Astrocyte (in vitro differentiated cells and primary cell): ENCODE measurements at regions not wholly inside any gene's neighbourhood (a gene's known extent, or its start where the extent isn't known, plus 50 kb on each side); places are given as distances from the start of the nearest gene placed in this dataset.

ENCODE experiments used
- DNase-seq: peaks from one replicate; pipeline ENCODE4 v3.0.0-alpha.2; 2010; ENCODE audit warnings: low read depth
- FAIRE-seq: peaks from 2 replicates; lab custom pipeline; 2011; peaks lifted over from hg19 to GRCh38; lab: Jason Lieb, UNC
- H2AFZ ChIP-seq: 2 replicates; pipeline ENCODE4 v1.6.0; 2012; ENCODE audit warnings: low read depth, low read length, inconsistent platforms
- H3K27ac ChIP-seq: 2 replicates; pipeline ENCODE4 v1.5.1; 2011; ENCODE audit warnings: low read depth, low read length, inconsistent platforms
- H3K27me3 ChIP-seq: 2 replicates; pipeline ENCODE4 v1.6.0; 2011; ENCODE audit warnings: low read length, inconsistent platforms; ENCODE audit not compliant: insufficient read depth
- H3K36me3 ChIP-seq: 2 replicates; pipeline ENCODE4 v1.5.1; 2011; ENCODE audit warnings: low read length, inconsistent platforms; ENCODE audit not compliant: insufficient read depth
- H3K4me1 ChIP-seq: 2 replicates; pipeline ENCODE4 v1.5.1; 2011; ENCODE audit warnings: low read length, inconsistent platforms; ENCODE audit not compliant: insufficient read depth
- H3K4me2 ChIP-seq: 2 replicates; pipeline ENCODE4 v1.6.0; 2012; ENCODE audit warnings: low read length, inconsistent platforms
- H3K4me3 ChIP-seq: 2 replicates; pipeline ENCODE4 v1.5.1; 2011; ENCODE audit warnings: low read depth, mild to moderate bottlenecking, low read length, inconsistent platforms; ENCODE audit not compliant: insufficient read depth
- H3K79me2 ChIP-seq: 2 replicates; pipeline ENCODE4 v1.6.0; 2012; ENCODE audit warnings: mild to moderate bottlenecking, low read length, inconsistent platforms; ENCODE audit not compliant: insufficient read depth
- H3K9ac ChIP-seq: 2 replicates; pipeline ENCODE4 v1.6.0; 2012; ENCODE audit warnings: mild to moderate bottlenecking, low read length, inconsistent platforms
- H3K9me3 ChIP-seq: 2 replicates; pipeline ENCODE4 v1.5.1; 2012; ENCODE audit warnings: low read depth, mild to moderate bottlenecking, low read length, inconsistent platforms; ENCODE audit not compliant: insufficient read depth
- H4K20me1 ChIP-seq: 2 replicates; pipeline ENCODE4 v1.6.0; 2012; ENCODE audit warnings: low read length, inconsistent platforms; ENCODE audit not compliant: insufficient read depth
- H3K27ac Mint-ChIP-seq: one replicate; pipeline ENCODE4 v1.8.0; 2021; ENCODE audit warnings: mild to moderate bottlenecking, mixed read lengths; ENCODE audit not compliant: unreplicated experiment
- H3K27me3 Mint-ChIP-seq: one replicate; pipeline ENCODE4 v1.8.0; 2021; ENCODE audit warnings: low read depth, mixed read lengths; ENCODE audit not compliant: unreplicated experiment
- H3K36me3 Mint-ChIP-seq: one replicate; pipeline ENCODE4 v1.8.0; 2021; ENCODE audit warnings: low read depth, mixed read lengths; ENCODE audit not compliant: unreplicated experiment
- H3K4me1 Mint-ChIP-seq: one replicate; pipeline ENCODE4 v1.8.0; 2021; ENCODE audit warnings: low read depth, mixed read lengths; ENCODE audit not compliant: unreplicated experiment
- H3K4me3 Mint-ChIP-seq: one replicate; pipeline ENCODE4 v1.8.0; 2021; ENCODE audit warnings: mild to moderate bottlenecking, moderate library complexity, mixed read lengths; ENCODE audit not compliant: unreplicated experiment
- H3K9me3 Mint-ChIP-seq: one replicate; pipeline ENCODE4 v1.8.0; 2021; ENCODE audit warnings: mild to moderate bottlenecking, mixed read lengths; ENCODE audit not compliant: unreplicated experiment
- EZH2 ChIP-seq: IDR thresholded peaks from 2 replicates; pipeline ENCODE4 v1.6.1; 2012; ENCODE audit warnings: mild to moderate bottlenecking, low read length, inconsistent platforms; ENCODE audit not compliant: insufficient read depth
- TF ChIP-seq, protein P1 (sequence below): IDR thresholded peaks from 2 replicates; pipeline ENCODE4 v1.5.1; 2011; ENCODE audit warnings: low read depth, mild to moderate bottlenecking, inconsistent platforms, low read length, moderate library complexity; ENCODE audit not compliant: insufficient read depth

DNA sequence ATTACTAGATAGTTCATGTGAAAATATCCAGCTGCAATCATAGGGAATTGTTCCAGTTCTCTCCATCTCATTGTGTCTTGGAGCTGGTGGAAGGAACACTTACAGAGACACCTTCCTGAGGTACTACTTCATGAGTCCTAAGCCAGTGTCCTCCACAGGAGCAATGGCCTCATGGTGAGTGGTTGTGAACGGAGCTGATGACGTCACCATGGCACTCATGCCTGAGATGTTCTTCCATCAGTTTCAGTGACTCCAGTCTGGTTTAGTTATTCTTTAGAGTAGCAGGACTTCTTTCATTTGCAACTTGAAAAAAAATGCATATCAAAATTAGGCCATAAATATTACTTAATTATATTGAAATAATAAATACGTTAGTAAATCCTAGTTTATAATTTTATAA lies 418.6 kb downstream of the ZNF521 start:
- no peak overlapping the region for H3K27ac Mint-ChIP-seq
- H3K9me3 ChIP-seq = no peaks in the 10 kb centered on the region
- H3K27me3 ChIP-seq = peaks cover 3% of the 10 kb centered on the region
- H3K27me3 Mint-ChIP-seq = peaks cover 4% of the 10 kb centered on the region
- TF ChIP-seq, protein P1, sequence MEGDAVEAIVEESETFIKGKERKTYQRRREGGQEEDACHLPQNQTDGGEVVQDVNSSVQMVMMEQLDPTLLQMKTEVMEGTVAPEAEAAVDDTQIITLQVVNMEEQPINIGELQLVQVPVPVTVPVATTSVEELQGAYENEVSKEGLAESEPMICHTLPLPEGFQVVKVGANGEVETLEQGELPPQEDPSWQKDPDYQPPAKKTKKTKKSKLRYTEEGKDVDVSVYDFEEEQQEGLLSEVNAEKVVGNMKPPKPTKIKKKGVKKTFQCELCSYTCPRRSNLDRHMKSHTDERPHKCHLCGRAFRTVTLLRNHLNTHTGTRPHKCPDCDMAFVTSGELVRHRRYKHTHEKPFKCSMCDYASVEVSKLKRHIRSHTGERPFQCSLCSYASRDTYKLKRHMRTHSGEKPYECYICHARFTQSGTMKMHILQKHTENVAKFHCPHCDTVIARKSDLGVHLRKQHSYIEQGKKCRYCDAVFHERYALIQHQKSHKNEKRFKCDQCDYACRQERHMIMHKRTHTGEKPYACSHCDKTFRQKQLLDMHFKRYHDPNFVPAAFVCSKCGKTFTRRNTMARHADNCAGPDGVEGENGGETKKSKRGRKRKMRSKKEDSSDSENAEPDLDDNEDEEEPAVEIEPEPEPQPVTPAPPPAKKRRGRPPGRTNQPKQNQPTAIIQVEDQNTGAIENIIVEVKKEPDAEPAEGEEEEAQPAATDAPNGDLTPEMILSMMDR = no peak
- TF ChIP-seq EZH2 = no peak
- H3K9me3 Mint-ChIP-seq = peaks cover 6% of the 10 kb centered on the region
- no peaks in the 10 kb centered on the region for H3K79me2 ChIP-seq
- H3K9ac ChIP-seq = no peak overlapping the region
- no peak overlapping the region for H3K27ac ChIP-seq
- H3K4me3 Mint-ChIP-seq = no peak overlapping the region
- no peak overlapping the region for H2AFZ ChIP-seq
- H4K20me1 ChIP-seq = no peaks in the 10 kb centered on the region
- H3K4me1 ChIP-seq = no peaks in the 10 kb centered on the region
- peaks cover 19% of the 10 kb centered on the region for H3K4me1 Mint-ChIP-seq
- peaks cover 2% of the 10 kb centered on the region for H3K36me3 Mint-ChIP-seq
- no peak overlapping the region for H3K4me3 ChIP-seq
- no peak for FAIRE-seq
- no peak overlapping the region for H3K4me2 ChIP-seq
- no peaks in the 10 kb centered on the region for H3K36me3 ChIP-seq
- DNase-seq = no peak

DNA sequence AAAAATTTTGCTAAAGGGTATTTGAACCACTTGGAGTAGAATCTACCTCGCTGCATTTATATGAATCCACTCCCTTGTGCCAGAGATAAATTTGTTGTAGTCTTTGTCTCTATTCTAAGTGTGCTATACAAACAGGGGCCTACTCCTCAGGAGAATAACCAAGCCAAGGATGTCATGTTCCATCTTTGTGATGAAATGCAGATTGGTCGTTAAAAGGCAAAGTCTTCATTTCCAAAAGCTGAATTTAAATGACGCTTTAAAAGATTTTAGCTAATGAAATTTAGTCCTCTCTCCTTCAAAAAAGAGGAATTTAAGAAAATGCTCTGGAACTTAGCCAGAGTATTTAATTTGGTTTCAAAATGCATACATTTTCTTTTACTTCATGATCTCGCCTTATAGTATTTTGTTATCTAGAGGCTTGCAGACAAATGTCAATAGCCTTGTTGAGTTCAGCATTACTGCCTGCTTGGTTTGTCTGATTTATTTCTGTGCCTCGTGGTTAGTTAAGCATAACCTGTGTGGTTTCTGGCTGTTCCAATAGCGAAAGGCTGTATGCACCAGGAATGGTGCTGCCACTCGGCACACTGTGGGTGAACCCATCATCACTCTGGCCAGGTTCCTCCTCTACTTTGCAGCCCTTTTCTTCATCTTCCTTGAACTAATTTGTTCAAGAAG lies 417.6 kb downstream of the ZNF521 start:
- no peaks in the 10 kb centered on the region for H3K36me3 ChIP-seq
- Mint-ChIP-seq H3K4me3 (no peak overlapping the region), H3K27me3 (peaks cover 4% of the 10 kb centered on the region), H3K4me1 (peaks cover 19% of the 10 kb centered on the region), H3K27ac (no peak overlapping the region), H3K9me3 (peaks cover 6% of the 10 kb centered on the region), H3K36me3 (peaks cover 2% of the 10 kb centered on the region)
- H3K4me2 ChIP-seq = no peak overlapping the region
- H3K27ac ChIP-seq = no peak overlapping the region
- H4K20me1 ChIP-seq = no peaks in the 10 kb centered on the region
- no peak for DNase-seq
- no peak overlapping the region for H3K9ac ChIP-seq
- H3K4me3 ChIP-seq = no peak overlapping the region
- FAIRE-seq = no peak
- peaks cover 3% of the 10 kb centered on the region for H3K27me3 ChIP-seq
- TF ChIP-seq, protein P1 = no peak
- TF ChIP-seq EZH2 = no peak
- H3K79me2 ChIP-seq = no peaks in the 10 kb centered on the region
- H2AFZ ChIP-seq = no peak overlapping the region
- H3K9me3 ChIP-seq = no peaks in the 10 kb centered on the region
- no peaks in the 10 kb centered on the region for H3K4me1 ChIP-seq

DNA sequence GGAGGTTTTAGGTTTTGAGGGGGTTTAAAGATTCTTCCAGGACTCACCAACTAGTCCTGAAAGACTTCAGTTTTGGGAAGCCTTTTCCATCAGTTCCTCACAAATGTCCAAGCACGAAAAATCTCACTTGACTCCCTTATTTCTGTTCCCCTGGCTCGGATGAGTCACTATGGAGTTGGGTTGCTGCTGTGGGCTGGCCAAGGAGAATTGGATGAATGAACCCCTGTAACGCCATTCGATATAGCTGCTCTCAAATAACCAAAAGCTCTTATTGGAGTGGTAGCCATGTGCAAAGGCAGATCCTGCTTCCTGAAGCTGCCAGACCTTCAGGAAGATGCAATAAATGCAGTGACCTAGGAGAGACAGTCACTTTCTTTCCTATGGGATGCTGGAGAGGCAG lies 417.0 kb downstream of the ZNF521 start:
- H3K27ac Mint-ChIP-seq = no peak overlapping the region
- peaks cover 2% of the 10 kb centered on the region for H3K36me3 Mint-ChIP-seq
- Histone ChIP-seq H3K27ac (no peak overlapping the region), H3K4me3 (no peak overlapping the region), H4K20me1 (no peaks in the 10 kb centered on the region), H3K27me3 (peaks cover 3% of the 10 kb centered on the region), H3K4me2 (no peak overlapping the region), H3K79me2 (no peaks in the 10 kb centered on the region), H3K36me3 (no peaks in the 10 kb centered on the region), H3K9me3 (no peaks in the 10 kb centered on the region), H3K9ac (no peak overlapping the region), H2AFZ (no peak overlapping the region), H3K4me1 (no peaks in the 10 kb centered on the region)
- no peak for TF ChIP-seq EZH2
- TF ChIP-seq, protein P1 = no peak
- H3K4me3 Mint-ChIP-seq = no peak overlapping the region
- H3K4me1 Mint-ChIP-seq = peaks cover 18% of the 10 kb centered on the region
- peaks cover 5% of the 10 kb centered on the region for H3K9me3 Mint-ChIP-seq
- peaks cover 4% of the 10 kb centered on the region for H3K27me3 Mint-ChIP-seq
- DNase-seq (no peak), FAIRE-seq (no peak)
